RWPE2 (cell line): ENCODE measurements at regions not wholly inside any gene's neighbourhood (a gene's known extent, or its start where the extent isn't known, plus 50 kb on each side); places are given as distances from the start of the nearest gene placed in this dataset.

Source experiments
- ATAC-seq: fragments of 200-7000 bp; cut with Tn5 transposase; 3 replicates; pipeline ENCODE4 v1.9.1; 2021; ENCODE audit warnings: low read depth
- DNase-seq: peaks from one replicate; pipeline ENCODE4 v3.0.0-alpha.2; 2020; ENCODE audit warnings: low spot score
- H3K27ac ChIP-seq: fragments of 450-650 bp; 2 replicates; pipeline ENCODE4 v1.5.1; 2017; ENCODE audit warnings: mild to moderate bottlenecking; ENCODE audit not compliant: poor library complexity, severe bottlenecking
- H3K27me3 ChIP-seq: fragments of 250-450 bp; sonication (Bioruptor Pico); 2 replicates; pipeline ENCODE4 v1.5.1; 2021; ENCODE audit warnings: mild to moderate bottlenecking, moderate library complexity; ENCODE audit not compliant: insufficient read depth, poor library complexity, severe bottlenecking
- H3K36me3 ChIP-seq: fragments of 250-450 bp; sonication (Bioruptor Pico); 2 replicates; pipeline ENCODE4 v1.5.1; 2020; ENCODE audit warnings: low read depth, mild to moderate bottlenecking, moderate library complexity
- H3K4me1 ChIP-seq: fragments of 250-450 bp; sonication (Bioruptor Pico); 2 replicates; pipeline ENCODE4 v1.5.1; 2021; ENCODE audit warnings: mild to moderate bottlenecking, moderate library complexity; ENCODE audit not compliant: insufficient read depth, poor library complexity, severe bottlenecking
- H3K4me3 ChIP-seq: fragments of 250-450 bp; sonication (Bioruptor Pico); 2 replicates; pipeline ENCODE4 v1.5.1; 2021; ENCODE audit warnings: mild to moderate bottlenecking, moderate library complexity; ENCODE audit not compliant: severe bottlenecking
- H3K9me3 ChIP-seq: fragments of 250-450 bp; sonication (Bioruptor Pico); 2 replicates; pipeline ENCODE4 v1.5.1; 2021; ENCODE audit warnings: mild to moderate bottlenecking, moderate library complexity; ENCODE audit not compliant: severe bottlenecking
- TF ChIP-seq, protein P1 (sequence below): fragments of 450-650 bp; IDR thresholded peaks from one replicate; pipeline ENCODE4 v1.5.1; 2017; ENCODE audit warnings: mild to moderate bottlenecking, moderate library complexity; ENCODE audit not compliant: poor library complexity, severe bottlenecking

DNA sequence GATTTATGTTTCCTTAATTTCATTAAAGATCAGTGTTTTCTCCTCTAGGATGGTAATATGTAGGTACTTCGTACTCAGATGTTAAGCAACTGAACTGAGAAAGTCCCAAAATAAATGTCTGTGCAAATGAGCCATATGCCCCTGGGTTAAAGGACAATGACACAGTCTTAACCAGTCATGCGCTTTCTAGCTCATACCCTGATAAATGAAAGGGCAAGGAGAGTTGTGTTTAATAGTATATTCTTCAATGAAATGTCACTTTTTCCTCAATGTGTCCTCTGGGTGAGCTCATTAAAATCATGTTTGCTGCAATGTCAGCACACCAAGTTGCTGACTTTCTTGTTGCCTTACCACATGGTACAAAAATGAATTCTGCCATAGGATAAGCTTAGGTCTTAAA lies 856.3 kb downstream of the TMEM182 start:
- Histone ChIP-seq H3K9me3 (no peaks in the 10 kb centered on the region), H3K36me3 (no peaks in the 10 kb centered on the region), H3K4me3 (no peak overlapping the region), H3K27ac (no peak overlapping the region), H3K4me1 (no peaks in the 10 kb centered on the region), H3K27me3 (no peaks in the 10 kb centered on the region)
- TF ChIP-seq, protein P1, sequence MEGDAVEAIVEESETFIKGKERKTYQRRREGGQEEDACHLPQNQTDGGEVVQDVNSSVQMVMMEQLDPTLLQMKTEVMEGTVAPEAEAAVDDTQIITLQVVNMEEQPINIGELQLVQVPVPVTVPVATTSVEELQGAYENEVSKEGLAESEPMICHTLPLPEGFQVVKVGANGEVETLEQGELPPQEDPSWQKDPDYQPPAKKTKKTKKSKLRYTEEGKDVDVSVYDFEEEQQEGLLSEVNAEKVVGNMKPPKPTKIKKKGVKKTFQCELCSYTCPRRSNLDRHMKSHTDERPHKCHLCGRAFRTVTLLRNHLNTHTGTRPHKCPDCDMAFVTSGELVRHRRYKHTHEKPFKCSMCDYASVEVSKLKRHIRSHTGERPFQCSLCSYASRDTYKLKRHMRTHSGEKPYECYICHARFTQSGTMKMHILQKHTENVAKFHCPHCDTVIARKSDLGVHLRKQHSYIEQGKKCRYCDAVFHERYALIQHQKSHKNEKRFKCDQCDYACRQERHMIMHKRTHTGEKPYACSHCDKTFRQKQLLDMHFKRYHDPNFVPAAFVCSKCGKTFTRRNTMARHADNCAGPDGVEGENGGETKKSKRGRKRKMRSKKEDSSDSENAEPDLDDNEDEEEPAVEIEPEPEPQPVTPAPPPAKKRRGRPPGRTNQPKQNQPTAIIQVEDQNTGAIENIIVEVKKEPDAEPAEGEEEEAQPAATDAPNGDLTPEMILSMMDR = no peak
- DNase-seq (no peak), ATAC-seq (no peak)

DNA sequence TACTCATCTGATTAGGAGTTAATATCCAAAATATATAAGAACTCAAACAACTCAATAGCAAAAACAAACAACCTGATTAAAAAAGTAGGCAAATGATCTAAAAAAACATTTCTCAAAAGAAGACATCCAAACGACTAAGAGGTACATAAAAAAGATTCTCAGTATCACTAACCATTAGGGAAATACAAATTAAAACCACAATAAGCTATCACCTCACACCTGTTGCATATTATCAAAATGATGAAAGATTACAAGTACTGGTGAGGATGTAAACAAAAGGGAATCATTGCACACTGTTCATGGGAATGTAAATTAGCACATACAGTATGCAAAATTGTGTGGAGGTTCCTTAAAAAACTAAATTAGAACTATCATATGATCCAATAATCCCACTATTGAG lies 865.5 kb downstream of the TMEM182 start:
- no peak for DNase-seq
- Histone ChIP-seq H3K27ac (no peak overlapping the region), H3K4me1 (no peaks in the 10 kb centered on the region), H3K36me3 (no peaks in the 10 kb centered on the region), H3K9me3 (peaks cover 5% of the 10 kb centered on the region), H3K4me3 (no peak overlapping the region), H3K27me3 (no peaks in the 10 kb centered on the region)
- ATAC-seq = no peak
- TF ChIP-seq, protein P1 = no peak

DNA sequence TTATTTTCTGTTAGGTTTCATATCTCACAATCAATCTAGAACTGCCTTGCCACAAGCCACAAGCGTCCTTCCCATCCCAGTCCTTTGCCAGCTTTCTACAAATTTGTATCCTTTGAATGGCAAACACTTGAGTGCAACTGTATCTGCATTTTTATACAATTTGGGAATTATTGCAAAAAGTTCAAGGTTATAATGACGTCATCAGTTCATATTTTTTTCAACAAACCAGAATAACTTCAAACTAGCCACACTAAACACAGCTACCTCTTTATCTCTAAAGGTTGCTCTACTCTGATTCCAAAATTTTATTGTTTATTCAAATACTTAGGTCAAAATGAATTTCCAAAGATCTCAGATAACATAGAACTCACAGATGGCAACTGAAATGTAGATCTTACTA lies 877.1 kb downstream of the TMEM182 start:
- Histone ChIP-seq H3K36me3 (no peaks in the 10 kb centered on the region), H3K4me1 (no peaks in the 10 kb centered on the region), H3K4me3 (no peak overlapping the region), H3K27ac (no peak overlapping the region), H3K9me3 (no peaks in the 10 kb centered on the region), H3K27me3 (no peaks in the 10 kb centered on the region)
- ATAC-seq = no peak
- TF ChIP-seq, protein P1 = no peak
- no peak for DNase-seq

DNA sequence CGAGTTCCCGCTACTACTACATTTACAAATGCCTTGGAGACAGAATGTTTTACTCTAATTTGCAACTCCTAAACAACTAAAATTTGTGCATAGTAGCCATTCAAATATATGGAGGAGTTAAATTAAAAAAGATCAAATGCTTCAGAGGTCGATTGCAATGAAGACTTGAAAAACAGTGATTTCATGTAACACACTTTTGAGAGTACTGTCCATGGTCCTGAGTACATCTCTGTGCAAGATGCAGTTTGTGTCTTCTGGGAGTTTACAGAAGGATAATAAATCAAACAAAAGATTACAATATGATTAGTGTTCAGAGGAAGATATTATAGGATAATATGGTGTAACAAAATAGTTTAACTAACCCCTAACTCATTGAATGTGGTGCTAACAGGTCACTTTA lies 894.7 kb downstream of the TMEM182 start:
- H3K36me3 ChIP-seq = no peaks in the 10 kb centered on the region
- DNase-seq (no peak), ATAC-seq (no peak)
- H3K27me3 ChIP-seq = no peaks in the 10 kb centered on the region
- H3K27ac ChIP-seq = no peak overlapping the region
- H3K4me3 ChIP-seq = no peak overlapping the region
- TF ChIP-seq, protein P1 = no peak
- H3K4me1 ChIP-seq = no peaks in the 10 kb centered on the region
- H3K9me3 ChIP-seq = no peaks in the 10 kb centered on the region

DNA sequence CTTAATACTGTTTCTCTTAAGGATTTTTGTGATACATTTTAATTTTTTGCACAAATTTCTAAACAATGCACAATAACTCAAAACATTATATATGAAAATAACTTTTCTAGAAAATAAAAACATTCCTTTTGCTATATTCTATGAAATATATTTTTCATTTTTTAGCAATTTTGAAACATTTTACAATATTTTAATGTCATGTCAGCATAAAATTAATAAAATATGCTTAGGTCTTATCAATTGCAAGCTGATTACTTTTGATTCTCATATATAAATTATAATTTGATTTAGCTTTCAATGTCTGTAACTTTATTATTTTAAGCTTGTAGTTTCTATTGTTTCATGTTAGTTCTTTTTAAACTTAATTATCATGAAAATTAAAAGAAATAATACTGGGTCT lies 898.7 kb downstream of the TMEM182 start:
- Histone ChIP-seq H3K4me1 (no peaks in the 10 kb centered on the region), H3K4me3 (no peak overlapping the region), H3K9me3 (no peaks in the 10 kb centered on the region), H3K27me3 (peaks cover 3% of the 10 kb centered on the region), H3K27ac (no peak overlapping the region), H3K36me3 (no peaks in the 10 kb centered on the region)
- no peak for ATAC-seq
- DNase-seq = no peak
- TF ChIP-seq, protein P1 = no peak
